ENCODE measurements at regions not wholly inside any gene's neighbourhood (a gene's known extent, or its start where the extent isn't known, plus 50 kb on each side); places are given as distances from the start of the nearest gene placed in this dataset.

DNA sequence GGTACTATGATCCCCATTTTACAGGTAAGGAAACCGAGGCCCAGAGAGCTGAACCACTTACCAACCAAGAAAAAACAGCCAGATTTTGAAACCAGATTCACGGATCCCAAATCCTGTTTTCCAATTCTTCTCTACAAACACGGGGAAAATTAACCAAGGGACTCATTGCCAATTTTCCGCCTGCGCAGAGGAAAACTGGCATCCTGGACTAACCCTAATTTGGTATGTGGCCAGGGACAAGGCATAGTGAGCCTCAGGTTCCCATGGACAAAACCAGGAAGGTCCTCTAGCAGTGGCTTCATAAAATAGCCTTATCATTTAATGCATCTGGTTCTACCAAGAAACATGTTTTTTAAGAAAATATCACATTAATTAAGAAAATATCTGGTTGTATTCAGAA, 517.3 kb downstream of the MED13L start:
- H3K36me3 Mint-ChIP-seq (ENCODE audit: insufficient read depth in 2 of 2), result no peaks in the 10 kb centered on the region
- H3K27ac Mint-ChIP-seq, result no peak overlapping the region
- no peaks in the 10 kb centered on the region for H3K4me1 Mint-ChIP-seq (ENCODE audit: low read depth)
- H3K27me3 Mint-ChIP-seq (ENCODE audit: low read depth), result peaks cover 12% of the 10 kb centered on the region
- no peak for ATAC-seq (replicated peaks in 1 of 2)
- H3K9me3 Mint-ChIP-seq, result peaks cover 3 to 5% of the 10 kb centered on the region in 2 donors
- H3K4me3 Mint-ChIP-seq, result no peak overlapping the region
- DNase-seq, result no peak

DNA sequence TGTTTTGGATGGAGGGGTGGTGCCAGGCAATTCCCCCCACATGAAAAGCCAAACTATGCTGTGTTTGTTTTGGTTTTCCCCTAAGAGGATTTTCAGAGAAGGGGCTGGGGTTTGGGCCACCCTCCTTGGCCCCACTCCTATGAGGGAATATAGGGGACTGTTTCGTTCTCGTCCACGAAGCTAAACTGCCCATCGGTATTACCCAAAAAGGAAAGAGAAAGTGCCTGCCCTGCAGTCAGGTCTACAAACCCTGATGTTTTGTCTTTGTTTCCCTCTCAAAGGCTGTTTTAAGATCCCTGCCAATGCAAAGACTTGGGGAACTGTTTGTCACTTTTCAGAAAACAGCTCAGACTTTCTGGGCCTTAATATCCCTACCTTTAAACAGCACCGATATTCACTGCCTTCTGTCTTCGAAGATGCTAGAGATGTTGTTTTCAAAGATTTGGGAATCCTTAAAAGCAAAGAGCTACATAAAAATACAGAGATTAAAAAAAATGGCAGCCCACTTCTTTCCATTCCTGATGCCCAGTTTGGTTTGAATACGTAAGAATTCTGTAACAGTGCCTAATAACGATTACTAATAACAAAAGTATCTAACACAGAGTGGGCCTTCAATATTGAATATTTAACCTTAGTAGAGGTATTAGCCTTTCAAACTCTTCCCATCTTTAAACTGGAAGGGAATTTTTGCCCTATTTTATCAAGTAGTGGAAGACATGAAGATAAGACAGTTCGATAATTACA, 518.4 kb downstream of the MED13L start:
- ATAC-seq (replicated peaks in 1 of 2), result no peak
- H3K36me3 Mint-ChIP-seq (ENCODE audit: insufficient read depth in 2 of 2), result no peaks in the 10 kb centered on the region
- no peak overlapping the region for H3K27ac Mint-ChIP-seq
- no peak overlapping the region for H3K4me3 Mint-ChIP-seq
- peaks cover 16% of the 10 kb centered on the region for H3K27me3 Mint-ChIP-seq (ENCODE audit: low read depth)
- H3K4me1 Mint-ChIP-seq (ENCODE audit: low read depth), result no peaks in the 10 kb centered on the region
- DNase-seq, result no peak
- H3K9me3 Mint-ChIP-seq, result peaks cover 3 to 5% of the 10 kb centered on the region in 2 donors

DNA sequence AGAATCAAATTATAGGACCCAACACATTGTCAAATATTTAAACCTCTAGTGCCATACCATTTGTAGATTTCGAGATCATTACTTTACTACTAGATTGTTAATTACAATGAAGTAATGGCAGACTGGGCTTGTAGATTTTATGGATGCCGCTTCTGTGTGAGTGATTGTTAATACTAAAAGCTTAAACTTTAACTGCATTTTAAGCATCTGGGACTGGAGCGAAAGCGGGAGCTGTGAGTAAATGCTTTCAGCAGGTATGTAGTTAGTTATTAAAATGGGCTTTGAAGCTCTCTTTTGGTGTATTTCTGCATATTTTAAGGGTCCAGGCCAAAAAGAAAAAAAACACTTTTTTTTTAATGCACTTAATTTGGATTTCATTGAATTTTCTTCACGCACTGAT, 519.3 kb downstream of the MED13L start:
- no peaks in the 10 kb centered on the region for H3K36me3 Mint-ChIP-seq (ENCODE audit: insufficient read depth in 2 of 2)
- no peak overlapping the region for H3K4me3 Mint-ChIP-seq
- H3K4me1 Mint-ChIP-seq (ENCODE audit: low read depth), result no peaks in the 10 kb centered on the region
- DNase-seq (no peak), ATAC-seq (replicated peaks in 1 of 2) (no peak)
- no peak overlapping the region for H3K27ac Mint-ChIP-seq
- H3K27me3 Mint-ChIP-seq (ENCODE audit: low read depth), result peaks cover 16% of the 10 kb centered on the region
- H3K9me3 Mint-ChIP-seq, result peaks cover 3 to 5% of the 10 kb centered on the region in 2 donors

DNA sequence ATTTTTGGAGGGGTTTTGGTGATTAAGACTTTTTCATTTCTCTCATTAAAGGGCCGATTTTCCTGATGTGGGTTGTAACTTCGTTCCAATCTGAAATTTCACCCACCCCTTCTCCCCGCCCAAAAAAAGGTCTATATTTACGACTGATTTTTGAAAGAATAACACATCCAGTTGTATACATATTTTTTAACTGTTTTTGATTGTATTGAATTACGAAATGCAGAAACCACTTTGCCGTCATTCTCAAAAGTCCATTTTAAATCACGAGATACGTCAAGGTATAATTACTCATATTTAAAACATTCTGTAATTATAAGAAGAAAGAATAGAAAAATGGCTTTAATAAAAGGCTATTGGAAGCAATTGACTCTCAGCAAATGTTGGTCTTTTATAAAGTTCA, 520.7 kb downstream of the MED13L start:
- Mint-ChIP-seq H3K27ac (no peak overlapping the region), H3K9me3 (no peaks in the 10 kb centered on the region), H3K27me3 (ENCODE audit: low read depth) (peaks cover 7% of the 10 kb centered on the region), H3K4me3 (no peak overlapping the region), H3K4me1 (ENCODE audit: low read depth) (no peaks in the 10 kb centered on the region), H3K36me3 (ENCODE audit: insufficient read depth in 2 of 2) (no peaks in the 10 kb centered on the region)
- no peak for DNase-seq
- no peak for ATAC-seq (replicated peaks in 1 of 2)

DNA sequence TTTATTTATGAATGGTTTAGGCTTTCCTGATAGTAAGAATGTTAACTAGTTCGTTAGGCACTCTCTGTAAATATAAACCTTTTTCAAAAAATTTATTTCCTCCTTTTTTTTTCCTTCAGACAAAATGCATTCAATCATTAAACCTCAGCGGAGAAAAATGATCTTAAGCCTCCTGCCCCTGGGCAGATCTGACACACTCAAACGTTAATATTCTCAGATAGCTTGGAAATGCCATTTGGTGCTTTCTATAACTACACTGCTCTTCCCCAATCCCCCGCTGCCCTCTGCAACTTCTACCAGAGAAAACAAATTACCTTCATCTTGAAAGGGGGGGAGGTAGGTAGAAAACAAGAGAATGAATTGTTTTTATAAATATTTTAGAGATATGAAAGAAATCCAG, 521.2 kb downstream of the MED13L start:
- H3K4me3 Mint-ChIP-seq, result no peak overlapping the region
- no peaks in the 10 kb centered on the region for H3K9me3 Mint-ChIP-seq
- no peak overlapping the region for H3K27ac Mint-ChIP-seq
- H3K36me3 Mint-ChIP-seq (ENCODE audit: insufficient read depth in 2 of 2), result no peaks in the 10 kb centered on the region
- ATAC-seq (replicated peaks in 1 of 2), result no peak
- no peaks in the 10 kb centered on the region for H3K4me1 Mint-ChIP-seq (ENCODE audit: low read depth)
- peaks cover 7% of the 10 kb centered on the region for H3K27me3 Mint-ChIP-seq (ENCODE audit: low read depth)
- no peak for DNase-seq

DNA sequence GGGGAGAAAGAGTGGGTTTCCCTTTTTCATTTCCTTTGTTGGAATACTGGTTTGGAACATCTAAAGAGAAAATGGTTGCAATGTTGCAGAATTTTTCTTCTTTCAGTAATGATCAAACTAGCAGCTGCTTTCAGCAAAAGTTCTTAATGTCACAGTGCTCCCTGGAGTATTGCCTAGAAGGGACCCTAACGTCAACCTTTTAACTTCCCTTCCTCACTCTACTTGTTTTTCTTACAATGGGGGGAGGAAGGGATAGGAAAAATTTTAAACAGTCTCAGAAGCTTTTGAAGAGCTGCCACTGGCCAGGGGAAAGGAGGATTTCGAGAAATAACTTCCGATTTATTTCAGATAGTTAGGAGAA, 521.8 kb downstream of the MED13L start:
- no peaks in the 10 kb centered on the region for H3K36me3 Mint-ChIP-seq (ENCODE audit: insufficient read depth in 2 of 2)
- H3K27ac Mint-ChIP-seq, result no peak overlapping the region
- H3K27me3 Mint-ChIP-seq (ENCODE audit: low read depth), result peaks cover 7% of the 10 kb centered on the region
- no peak overlapping the region for H3K4me3 Mint-ChIP-seq
- ATAC-seq (replicated peaks in 1 of 2) (no peak), DNase-seq (no peak)
- H3K9me3 Mint-ChIP-seq, result no peaks in the 10 kb centered on the region
- H3K4me1 Mint-ChIP-seq (ENCODE audit: low read depth), result no peaks in the 10 kb centered on the region

DNA sequence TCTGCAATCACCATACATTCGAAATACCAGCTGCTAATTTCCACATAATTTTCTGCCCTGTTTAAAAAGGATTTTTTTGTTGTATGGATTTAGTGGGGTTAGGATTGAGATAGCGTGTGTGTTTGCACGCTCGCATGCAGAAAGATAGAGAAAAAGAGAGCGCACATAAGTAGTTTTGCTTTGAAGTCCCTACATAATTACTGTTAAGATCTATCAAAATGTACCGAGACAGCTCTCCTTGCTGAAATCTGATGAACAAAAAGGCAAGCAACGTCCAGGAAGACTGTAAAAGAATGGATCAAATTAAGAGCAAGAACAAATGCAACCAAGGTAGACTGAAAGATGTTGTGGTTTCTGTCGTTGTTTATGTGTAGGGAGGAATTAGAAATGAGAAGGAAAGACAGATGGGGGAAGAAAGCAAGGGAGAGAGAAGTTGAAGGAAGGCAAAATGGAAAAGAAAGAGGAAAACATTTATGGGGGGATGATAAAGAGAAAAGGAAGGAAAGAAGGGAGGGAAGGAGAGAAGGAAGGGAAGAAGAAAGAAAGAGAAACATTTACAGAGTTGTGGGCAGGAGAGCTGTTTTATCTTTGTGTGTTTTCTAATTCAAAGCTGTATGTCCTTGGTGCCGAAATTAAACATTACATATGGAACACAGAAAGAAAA, 522.3 kb downstream of the MED13L start:
- ATAC-seq (replicated peaks in 1 of 2), result no peak
- Mint-ChIP-seq H3K27ac (no peak overlapping the region), H3K4me1 (ENCODE audit: low read depth) (no peaks in the 10 kb centered on the region), H3K4me3 (no peak overlapping the region), H3K9me3 (no peaks in the 10 kb centered on the region), H3K27me3 (ENCODE audit: low read depth) (peaks cover 7% of the 10 kb centered on the region), H3K36me3 (ENCODE audit: insufficient read depth in 2 of 2) (no peaks in the 10 kb centered on the region)
- DNase-seq, result no peak

DNA sequence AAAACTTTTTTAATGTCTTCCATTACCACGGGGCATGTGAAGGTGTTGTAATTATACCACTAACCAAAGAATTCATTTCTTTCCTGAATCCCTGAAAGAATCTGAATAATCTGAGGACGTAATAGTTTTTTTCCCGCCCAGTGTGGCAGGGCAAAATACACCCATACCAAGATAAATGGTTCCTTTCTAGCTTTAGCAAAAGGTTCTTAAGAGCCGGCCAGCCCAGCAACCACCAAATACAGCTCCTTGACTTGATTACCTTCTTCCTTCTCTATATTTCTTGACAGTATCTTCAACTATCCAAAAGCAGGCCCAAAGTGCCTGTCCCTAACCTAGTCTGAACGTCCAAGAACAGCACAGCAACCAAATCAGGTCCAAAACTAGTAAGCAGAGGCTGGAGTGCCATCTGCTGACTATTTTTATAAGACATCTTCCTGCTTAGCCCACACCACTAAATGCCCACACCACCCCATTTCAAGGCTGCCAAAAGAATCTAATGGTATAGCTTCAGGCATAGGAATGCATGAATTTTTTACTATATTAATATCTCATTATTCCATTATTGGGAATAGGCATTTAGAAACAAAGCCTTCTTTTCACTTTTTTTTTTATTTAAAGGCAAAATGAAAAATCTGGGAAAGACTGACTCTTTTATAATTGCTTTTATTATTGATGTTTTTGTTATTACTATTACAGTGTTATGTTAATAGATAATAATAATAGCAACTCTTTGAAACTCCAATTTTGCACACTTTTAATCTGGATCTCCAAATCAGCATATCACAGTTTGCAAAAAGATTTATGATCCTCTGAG, 524.4 kb downstream of the MED13L start:
- ATAC-seq (replicated peaks in 1 of 2) (no peak), DNase-seq (peak; percentile 0 to 2)
- H3K9me3 Mint-ChIP-seq, result no peaks in the 10 kb centered on the region
- peaks cover 7% of the 10 kb centered on the region for H3K27me3 Mint-ChIP-seq (ENCODE audit: low read depth)
- no peak overlapping the region for H3K4me3 Mint-ChIP-seq
- no peaks in the 10 kb centered on the region for H3K4me1 Mint-ChIP-seq (ENCODE audit: low read depth)
- H3K36me3 Mint-ChIP-seq (ENCODE audit: insufficient read depth in 2 of 2), result no peaks in the 10 kb centered on the region
- H3K27ac Mint-ChIP-seq, result no peak overlapping the region

DNA sequence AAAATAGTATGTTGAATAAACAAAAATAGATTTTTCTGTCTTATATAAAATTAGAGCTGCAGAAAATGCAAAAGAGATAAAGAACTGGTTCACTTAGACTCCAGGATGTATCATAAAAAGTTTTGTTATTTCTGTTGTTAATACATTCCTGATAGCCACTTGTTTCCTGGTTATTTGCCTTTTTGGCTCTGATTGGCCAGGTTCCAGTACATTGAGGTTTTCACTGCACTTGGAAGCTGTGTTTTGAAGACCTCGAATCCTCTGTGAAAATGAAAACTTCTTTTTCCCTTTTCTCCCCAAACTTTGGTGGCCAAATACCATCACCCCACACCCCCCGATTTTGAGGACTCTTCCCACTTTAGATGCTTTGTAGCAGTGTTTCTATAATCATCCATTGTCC, 525.3 kb downstream of the MED13L start:
- H3K4me1 Mint-ChIP-seq (ENCODE audit: low read depth), result no peaks in the 10 kb centered on the region
- H3K9me3 Mint-ChIP-seq, result no peaks in the 10 kb centered on the region
- peaks cover 7% of the 10 kb centered on the region for H3K27me3 Mint-ChIP-seq (ENCODE audit: low read depth)
- H3K27ac Mint-ChIP-seq, result no peak overlapping the region
- no peaks in the 10 kb centered on the region for H3K36me3 Mint-ChIP-seq (ENCODE audit: insufficient read depth in 2 of 2)
- no peak overlapping the region for H3K4me3 Mint-ChIP-seq
- ATAC-seq (replicated peaks in 1 of 2), result no peak
- DNase-seq, result no peak

DNA sequence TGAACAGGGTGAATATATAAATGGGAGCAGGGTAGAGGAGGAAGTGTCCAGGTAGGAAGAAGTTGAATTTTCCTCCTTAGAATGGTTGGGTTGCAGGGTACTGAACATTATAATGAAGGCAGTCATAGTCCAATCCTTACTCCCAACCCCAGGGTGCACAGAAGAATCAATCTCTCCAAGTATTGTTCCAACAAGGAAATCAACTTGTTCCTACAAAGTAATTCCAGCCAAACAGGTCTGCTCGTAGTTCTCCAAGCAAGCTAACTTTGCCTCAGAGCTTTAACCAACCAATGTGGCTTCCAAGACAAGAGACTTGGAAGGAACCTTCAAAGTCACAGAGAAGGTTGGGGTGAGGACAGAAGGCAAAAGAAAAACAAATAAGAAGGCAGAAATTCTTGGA, 527.2 kb downstream of the MED13L start:
- ATAC-seq (replicated peaks in 1 of 2), result no peak
- H3K4me3 Mint-ChIP-seq, result no peak overlapping the region

DNA sequence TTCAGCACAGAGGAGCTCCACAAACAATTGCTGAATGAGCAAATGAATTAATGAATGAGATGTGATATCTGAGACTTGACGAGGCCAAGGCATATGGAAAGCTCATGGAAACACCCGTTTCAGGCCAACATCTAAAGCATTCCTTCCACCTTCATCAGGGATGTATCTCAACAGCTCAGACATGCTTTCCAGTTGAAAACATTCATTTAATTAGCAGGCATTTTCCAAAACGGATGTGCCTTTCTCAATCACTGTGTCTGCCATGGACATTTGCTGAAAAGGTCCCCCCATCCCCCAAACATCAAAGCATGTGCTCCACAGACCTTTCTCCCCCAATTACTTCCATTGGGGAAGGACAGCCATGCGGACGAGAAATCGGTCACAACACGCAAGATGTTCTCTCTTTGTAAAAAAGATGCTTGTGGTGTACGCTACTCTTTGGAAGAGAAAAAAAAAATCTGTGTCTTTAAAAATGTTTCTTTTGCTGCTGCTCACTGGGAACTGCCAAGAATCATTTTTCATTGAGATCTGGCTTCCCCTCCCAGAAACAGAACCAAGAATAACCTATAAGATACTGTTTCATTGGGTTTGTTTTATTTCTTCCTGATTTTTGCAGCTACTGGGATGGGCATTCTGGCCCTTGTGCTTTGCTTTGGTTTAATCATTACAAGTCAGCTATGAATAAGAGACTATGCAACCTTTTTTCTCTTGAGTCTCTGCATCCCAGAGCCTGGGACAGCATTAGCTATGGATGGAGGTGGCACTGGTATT, 528.2 kb downstream of the MED13L start:
- Mint-ChIP-seq H3K27ac (no peak overlapping the region), H3K4me3 (no peak overlapping the region), H3K27me3 (ENCODE audit: low read depth) (no peaks in the 10 kb centered on the region), H3K4me1 (ENCODE audit: low read depth) (no peaks in the 10 kb centered on the region), H3K36me3 (ENCODE audit: insufficient read depth in 2 of 2) (no peaks in the 10 kb centered on the region), H3K9me3 (no peaks in the 10 kb centered on the region)
- no peak for DNase-seq
- no peak for ATAC-seq (replicated peaks in 1 of 2)

More for the DNA sequence above, 527.2 kb downstream of the MED13L start:
- H3K27ac Mint-ChIP-seq, result no peak overlapping the region
- H3K27me3 Mint-ChIP-seq (ENCODE audit: low read depth), result peaks cover 5% of the 10 kb centered on the region
- no peaks in the 10 kb centered on the region for H3K4me1 Mint-ChIP-seq (ENCODE audit: low read depth)
- DNase-seq, result no peak
- no peaks in the 10 kb centered on the region for H3K9me3 Mint-ChIP-seq
- no peaks in the 10 kb centered on the region for H3K36me3 Mint-ChIP-seq (ENCODE audit: insufficient read depth in 2 of 2)

DNA sequence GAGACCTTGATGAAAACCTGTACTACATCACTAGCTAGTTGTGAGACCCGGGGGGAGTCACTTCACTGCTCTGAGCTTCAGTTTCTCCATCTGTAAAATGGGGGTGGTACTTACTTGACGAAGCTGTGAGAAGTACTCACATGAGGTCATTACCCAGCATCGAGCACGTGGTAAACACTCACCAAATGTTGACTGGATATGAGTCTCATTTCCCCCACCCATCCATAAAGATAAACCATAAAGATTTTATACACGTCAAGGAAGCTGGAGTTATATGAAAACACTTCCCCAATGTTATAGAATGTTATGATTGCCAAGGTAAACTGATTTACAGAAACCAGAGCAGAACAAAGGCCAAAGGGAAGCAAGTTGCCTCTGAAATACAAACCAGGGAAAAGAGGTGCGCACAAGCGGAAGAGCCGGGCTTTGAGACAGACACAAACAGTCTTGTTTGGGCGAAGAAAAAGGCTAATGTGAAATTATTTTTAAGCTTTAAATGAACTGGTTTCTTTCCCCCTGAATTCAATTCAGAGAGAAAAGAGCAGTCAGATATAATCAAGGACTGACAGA, 536.8 kb downstream of the MED13L start:
- no peak overlapping the region for H3K27ac Mint-ChIP-seq
- DNase-seq (no peak), ATAC-seq (replicated peaks in 1 of 2) (no peak)
- H3K9me3 Mint-ChIP-seq, result peaks cover 0 to 2% of the 10 kb centered on the region in 2 donors
- H3K4me3 Mint-ChIP-seq, result no peak overlapping the region
- H3K36me3 Mint-ChIP-seq (ENCODE audit: insufficient read depth in 2 of 2), result no peaks in the 10 kb centered on the region
- H3K27me3 Mint-ChIP-seq (ENCODE audit: low read depth), result no peaks in the 10 kb centered on the region
- no peaks in the 10 kb centered on the region for H3K4me1 Mint-ChIP-seq (ENCODE audit: low read depth)
